Esophagus muscularis mucosa (tissue), 4 donors: ENCODE measurements at regions not wholly inside any gene's neighbourhood (a gene's known extent, or its start where the extent isn't known, plus 50 kb on each side); places are given as distances from the start of the nearest gene placed in this dataset.
"Not testable (repeated sequence)": the region's sequence is repeated elsewhere in the genome, so short reads cannot be mapped to it uniquely, and the experiment has no call there.

Source experiments
- DNase-seq: peaks from one replicate; pipeline ENCODE4 v3.0.0-alpha.2; 2017; ENCODE audit errors: extremely low spot score
- H3K27ac ChIP-seq, 4 donors: fragments of 200-600 bp; sonication (generic); replicated peaks in 1 of 4; 1 replicate in 3 of 4; 2 replicates in 1 of 4; pipeline ENCODE4 v1.5.1; 2016 to 2019; ENCODE audit warnings: mild to moderate bottlenecking in 1 of 4
- H3K27me3 ChIP-seq, 4 donors: fragments of 200-600 bp; sonication (generic); one replicate each; pipeline versions ENCODE4 v1.5.1 to v1.6.0; 2016 to 2019
- H3K36me3 ChIP-seq, 4 donors: fragments of 200-600 bp; sonication (generic); one replicate each; pipeline ENCODE4 v1.5.1; 2016 to 2019
- H3K4me1 ChIP-seq, 4 donors: fragments of 200-600 bp; sonication (generic); one replicate each; pipeline ENCODE4 v1.5.1; 2016 to 2019
- H3K4me3 ChIP-seq, 4 donors: fragments of 200-600 bp; sonication (generic); 1 replicate in 2 of 4; 2 replicates in 2 of 4; pipeline ENCODE4 v1.5.1; 2016 to 2019; ENCODE audit warnings: mild to moderate bottlenecking in 4 of 4, moderate library complexity in 1 of 4
- H3K9me3 ChIP-seq, 4 donors: fragments of 200-600 bp; sonication (generic); 1 replicate in 3 of 4; 2 replicates in 1 of 4; pipeline ENCODE4 v1.5.1; 2016 to 2019
- WGBS: methylation state at CpG from one replicate; pipeline ENCODE4 v1.1.5; 2018; 5-methylcytosine and 5-hydroxymethylcytosine counted together
- intact Hi-C: fragments of 100-400 bp; cut with DNase I; formaldehyde crosslinking; loops from one replicate; pipeline ENCODE4 v1.15.1; 2023

- intact Hi-C loops, H3K9me3 ChIP-seq, H3K4me1 ChIP-seq, H3K4me3 ChIP-seq, DNase-seq, H3K27me3 ChIP-seq, H3K36me3 ChIP-seq, H3K27ac ChIP-seq: not testable (repeated sequence)
Measured at GRCh38 chr5:34329611-34330108, 286.6 kb upstream of the C1QTNF3 start.

GRCh38 chr5:34331928-34332454 lies 289.0 kb upstream of the C1QTNF3 start:
- H3K4me3 ChIP-seq, H3K9me3 ChIP-seq, intact Hi-C loops, H3K27ac ChIP-seq, DNase-seq, H3K36me3 ChIP-seq, H3K4me1 ChIP-seq, H3K27me3 ChIP-seq: not testable (repeated sequence)

GRCh38 chr5:34339408-34340001 lies 296.5 kb upstream of the C1QTNF3 start:
- DNase-seq, H3K36me3 ChIP-seq, H3K4me1 ChIP-seq, H3K4me3 ChIP-seq, H3K9me3 ChIP-seq, intact Hi-C loops, H3K27ac ChIP-seq, H3K27me3 ChIP-seq: not testable (repeated sequence)
- 67% methylated on average over 1 of the region's 1 CpG for WGBS

GRCh38 chr5:34354440-34354839 lies 301.7 kb upstream of the RAI14 start:
- H3K4me1 ChIP-seq, H3K27ac ChIP-seq, H3K27me3 ChIP-seq, intact Hi-C loops, DNase-seq, H3K4me3 ChIP-seq, H3K9me3 ChIP-seq, H3K36me3 ChIP-seq: not testable (repeated sequence)
- WGBS: 35% methylated on average over 2 of the region's 2 CpGs

GRCh38 chr5:34371417-34371816 lies 284.7 kb upstream of the RAI14 start:
- H3K36me3 ChIP-seq, intact Hi-C loops, H3K27ac ChIP-seq, H3K9me3 ChIP-seq, H3K27me3 ChIP-seq, DNase-seq, H3K4me1 ChIP-seq, H3K4me3 ChIP-seq: not testable (repeated sequence)
- WGBS: 68% methylated on average over 2 of the region's 2 CpGs

GRCh38 chr5:34371817-34372216 lies 284.3 kb upstream of the RAI14 start:
- 46% methylated on average over 1 of the region's 1 CpG for WGBS
- H3K9me3 ChIP-seq, H3K27me3 ChIP-seq, H3K27ac ChIP-seq, H3K4me3 ChIP-seq, DNase-seq, intact Hi-C loops, H3K4me1 ChIP-seq, H3K36me3 ChIP-seq: not testable (repeated sequence)

GRCh38 chr5:34372739-34373138 lies 283.4 kb upstream of the RAI14 start:
- H3K27ac ChIP-seq, DNase-seq, intact Hi-C loops, H3K4me1 ChIP-seq, H3K9me3 ChIP-seq, H3K27me3 ChIP-seq, H3K4me3 ChIP-seq, H3K36me3 ChIP-seq: not testable (repeated sequence)
- WGBS: 40% methylated on average over 5 of the region's 5 CpGs

- H3K4me1 ChIP-seq, H3K27ac ChIP-seq, H3K4me3 ChIP-seq, H3K9me3 ChIP-seq, H3K27me3 ChIP-seq, H3K36me3 ChIP-seq, intact Hi-C loops, DNase-seq: not testable (repeated sequence)
- 44% methylated on average over 2 of the region's 2 CpGs for WGBS
Measured at GRCh38 chr5:34377651-34378050, 278.5 kb upstream of the RAI14 start.

- H3K4me3 ChIP-seq, H3K4me1 ChIP-seq, H3K9me3 ChIP-seq, intact Hi-C loops, DNase-seq, H3K27ac ChIP-seq, H3K36me3 ChIP-seq, H3K27me3 ChIP-seq: not testable (repeated sequence)
- WGBS: 93% methylated on average over 2 of the region's 2 CpGs
Measured at GRCh38 chr5:34378498-34378897, 277.6 kb upstream of the RAI14 start.

GRCh38 chr5:34388754-34389153 lies 267.4 kb upstream of the RAI14 start:
- H3K4me1 ChIP-seq, H3K9me3 ChIP-seq, H3K36me3 ChIP-seq, intact Hi-C loops, H3K27me3 ChIP-seq, H3K27ac ChIP-seq, DNase-seq, H3K4me3 ChIP-seq: not testable (repeated sequence)
- WGBS: 52% methylated on average over 3 of the region's 3 CpGs
